GM23338 (cell line): ENCODE measurements at regions not wholly inside any gene's neighbourhood (a gene's known extent, or its start where the extent isn't known, plus 50 kb on each side); places are given as distances from the start of the nearest gene placed in this dataset.

Source experiments
- ETS1 ChIP-seq: IDR thresholded peaks from 2 replicates; pipeline ENCODE4 v1.6.1; 2016; ENCODE audit warnings: antibody characterized with exemption
- EZH2 ChIP-seq: fragments of 200-600 bp; sonication (generic); IDR thresholded peaks from one replicate; pipeline ENCODE4 v1.8.0; 2017; ENCODE audit warnings: antibody characterized with exemption, mild to moderate bottlenecking, low read depth; ENCODE audit not compliant: unreplicated experiment
- EZH2phosphoT487 ChIP-seq: fragments of 200-600 bp; sonication (generic); IDR thresholded peaks from one replicate; pipeline ENCODE4 v1.8.1; 2018; ENCODE audit warnings: antibody characterized with exemption; ENCODE audit not compliant: unreplicated experiment
- NANOG ChIP-seq: IDR thresholded peaks from 2 replicates; pipeline ENCODE4 v1.6.1; 2016; ENCODE audit warnings: antibody characterized with exemption, borderline replicate concordance
- POLR2AphosphoS5 ChIP-seq: IDR thresholded peaks from 2 replicates; pipeline ENCODE4 v1.6.1; 2016; ENCODE audit warnings: antibody characterized with exemption, low read depth
- TF ChIP-seq, protein P1 (sequence below), 2 experiments: fragments of 200-600 bp in 1 of 2; sonication (generic) in 1 of 2; conservative IDR thresholded peaks; 2 replicates each; pipeline versions ENCODE4 v1.5.1 to v1.6.1; 2016 to 2017; ENCODE audit warnings: antibody characterized with exemption in 2 of 2, low read depth in 2 of 2, mild to moderate bottlenecking in 2 of 2, moderate library complexity in 1 of 2
- TF ChIP-seq, protein P2 (sequence below): IDR thresholded peaks from one replicate; pipeline ENCODE4 v1.6.1; 2018; ENCODE audit warnings: antibody characterized with exemption; ENCODE audit not compliant: unreplicated experiment

DNA sequence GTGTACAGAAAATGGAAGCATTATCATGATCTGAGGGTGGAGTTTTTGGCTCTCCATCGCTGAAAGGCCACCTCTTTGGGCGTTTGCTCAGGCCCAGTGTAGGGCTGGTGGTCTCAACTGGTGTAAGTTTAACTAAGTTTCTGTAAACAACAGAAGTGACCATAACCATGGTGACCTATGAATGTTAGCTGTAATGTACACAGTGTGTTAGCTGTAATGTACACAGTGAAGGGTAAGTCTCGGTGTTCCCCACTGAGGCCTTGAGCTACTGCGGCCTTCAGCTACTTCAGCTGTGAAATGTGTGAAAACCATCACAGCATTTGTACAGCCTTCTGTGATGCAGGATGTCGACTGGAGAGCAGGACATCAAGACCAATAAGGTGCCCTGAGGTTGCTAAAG is 185.2 kb downstream of the MYLK4 start:
- TF ChIP-seq EZH2: no peak
- TF ChIP-seq, protein P1, sequence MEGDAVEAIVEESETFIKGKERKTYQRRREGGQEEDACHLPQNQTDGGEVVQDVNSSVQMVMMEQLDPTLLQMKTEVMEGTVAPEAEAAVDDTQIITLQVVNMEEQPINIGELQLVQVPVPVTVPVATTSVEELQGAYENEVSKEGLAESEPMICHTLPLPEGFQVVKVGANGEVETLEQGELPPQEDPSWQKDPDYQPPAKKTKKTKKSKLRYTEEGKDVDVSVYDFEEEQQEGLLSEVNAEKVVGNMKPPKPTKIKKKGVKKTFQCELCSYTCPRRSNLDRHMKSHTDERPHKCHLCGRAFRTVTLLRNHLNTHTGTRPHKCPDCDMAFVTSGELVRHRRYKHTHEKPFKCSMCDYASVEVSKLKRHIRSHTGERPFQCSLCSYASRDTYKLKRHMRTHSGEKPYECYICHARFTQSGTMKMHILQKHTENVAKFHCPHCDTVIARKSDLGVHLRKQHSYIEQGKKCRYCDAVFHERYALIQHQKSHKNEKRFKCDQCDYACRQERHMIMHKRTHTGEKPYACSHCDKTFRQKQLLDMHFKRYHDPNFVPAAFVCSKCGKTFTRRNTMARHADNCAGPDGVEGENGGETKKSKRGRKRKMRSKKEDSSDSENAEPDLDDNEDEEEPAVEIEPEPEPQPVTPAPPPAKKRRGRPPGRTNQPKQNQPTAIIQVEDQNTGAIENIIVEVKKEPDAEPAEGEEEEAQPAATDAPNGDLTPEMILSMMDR (conservative IDR thresholded peaks at IDR 0.05; ENCODE audit: low read depth in 2 of 2): no peak
- no peak for TF ChIP-seq ETS1
- TF ChIP-seq, protein P2, sequence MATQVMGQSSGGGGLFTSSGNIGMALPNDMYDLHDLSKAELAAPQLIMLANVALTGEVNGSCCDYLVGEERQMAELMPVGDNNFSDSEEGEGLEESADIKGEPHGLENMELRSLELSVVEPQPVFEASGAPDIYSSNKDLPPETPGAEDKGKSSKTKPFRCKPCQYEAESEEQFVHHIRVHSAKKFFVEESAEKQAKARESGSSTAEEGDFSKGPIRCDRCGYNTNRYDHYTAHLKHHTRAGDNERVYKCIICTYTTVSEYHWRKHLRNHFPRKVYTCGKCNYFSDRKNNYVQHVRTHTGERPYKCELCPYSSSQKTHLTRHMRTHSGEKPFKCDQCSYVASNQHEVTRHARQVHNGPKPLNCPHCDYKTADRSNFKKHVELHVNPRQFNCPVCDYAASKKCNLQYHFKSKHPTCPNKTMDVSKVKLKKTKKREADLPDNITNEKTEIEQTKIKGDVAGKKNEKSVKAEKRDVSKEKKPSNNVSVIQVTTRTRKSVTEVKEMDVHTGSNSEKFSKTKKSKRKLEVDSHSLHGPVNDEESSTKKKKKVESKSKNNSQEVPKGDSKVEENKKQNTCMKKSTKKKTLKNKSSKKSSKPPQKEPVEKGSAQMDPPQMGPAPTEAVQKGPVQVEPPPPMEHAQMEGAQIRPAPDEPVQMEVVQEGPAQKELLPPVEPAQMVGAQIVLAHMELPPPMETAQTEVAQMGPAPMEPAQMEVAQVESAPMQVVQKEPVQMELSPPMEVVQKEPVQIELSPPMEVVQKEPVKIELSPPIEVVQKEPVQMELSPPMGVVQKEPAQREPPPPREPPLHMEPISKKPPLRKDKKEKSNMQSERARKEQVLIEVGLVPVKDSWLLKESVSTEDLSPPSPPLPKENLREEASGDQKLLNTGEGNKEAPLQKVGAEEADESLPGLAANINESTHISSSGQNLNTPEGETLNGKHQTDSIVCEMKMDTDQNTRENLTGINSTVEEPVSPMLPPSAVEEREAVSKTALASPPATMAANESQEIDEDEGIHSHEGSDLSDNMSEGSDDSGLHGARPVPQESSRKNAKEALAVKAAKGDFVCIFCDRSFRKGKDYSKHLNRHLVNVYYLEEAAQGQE: no peak
- TF ChIP-seq POLR2AphosphoS5: no peak
- TF ChIP-seq NANOG: no peak
- TF ChIP-seq EZH2phosphoT487: no peak
